Skeletal muscle tissue (tissue), 3 donors: ENCODE measurements at regions not wholly inside any gene's neighbourhood (a gene's known extent, or its start where the extent isn't known, plus 50 kb on each side); places are given as distances from the start of the nearest gene placed in this dataset.

Experiments used
- H3K27ac ChIP-seq: one replicate; pipeline ENCODE4 v1.7.0; 2013; ENCODE audit warnings: mild to moderate bottlenecking, low read depth, low read length, inconsistent platforms
- H3K27me3 ChIP-seq, 3 donors: one replicate each; pipeline ENCODE4 v1.7.0; 2013; ENCODE audit warnings: low read length in 3 of 3; ENCODE audit not compliant: control insufficient read depth in 3 of 3, insufficient read depth in 3 of 3
- H3K36me3 ChIP-seq, 3 donors: one replicate each; pipeline ENCODE4 v1.7.0; 2013; ENCODE audit warnings: low read length in 3 of 3; ENCODE audit not compliant: control insufficient read depth in 3 of 3, insufficient read depth in 3 of 3
- H3K4me1 ChIP-seq, 3 donors: one replicate each; pipeline ENCODE4 v1.7.0; 2013; ENCODE audit warnings: low read length in 3 of 3, mild to moderate bottlenecking in 3 of 3; ENCODE audit not compliant: control insufficient read depth in 3 of 3, insufficient read depth in 3 of 3
- H3K4me3 ChIP-seq, 3 donors: one replicate each; pipeline ENCODE4 v1.7.0; 2013; ENCODE audit warnings: low read length in 3 of 3
- H3K9ac ChIP-seq, 3 donors: one replicate each; pipeline ENCODE4 v1.7.0; 2013; ENCODE audit warnings: low read length in 3 of 3, mild to moderate bottlenecking in 3 of 3, moderate library complexity in 2 of 3, low read depth in 1 of 3
- H3K9me3 ChIP-seq, 3 donors: one replicate each; pipeline ENCODE4 v1.7.0; 2013; ENCODE audit warnings: low read length in 3 of 3; ENCODE audit not compliant: control insufficient read depth in 3 of 3
- donor health status: Osteomylitis.

- H3K9me3 ChIP-seq, result no peaks in the 10 kb centered on the region
- no peak overlapping the region for H3K27ac ChIP-seq
Measured at GRCh38 chr12:93288626-93289025, 89.1 kb upstream of the NUDT4 start.

GRCh38 chr12:93290391-93290790, 87.3 kb upstream of the NUDT4 start:
- Histone ChIP-seq H3K27me3 (no peaks in the 10 kb centered on the region), H3K27ac (no peak overlapping the region), H3K4me1 (peaks cover 0 to 3% (median 0%) of the 10 kb centered on the region in 3 donors), H3K9me3 (no peaks in the 10 kb centered on the region), H3K4me3 (no peak overlapping the region), H3K36me3 (no peaks in the 10 kb centered on the region), H3K9ac (no peak overlapping the region)

More at GRCh38 chr12:93288626-93289025, 89.1 kb upstream of the NUDT4 start:
- H3K9ac ChIP-seq, result no peak overlapping the region
- no peaks in the 10 kb centered on the region for H3K27me3 ChIP-seq
- no peak overlapping the region for H3K4me3 ChIP-seq
- H3K36me3 ChIP-seq, result no peaks in the 10 kb centered on the region
- peaks cover 0 to 3% (median 0%) of the 10 kb centered on the region in 3 donors for H3K4me1 ChIP-seq

GRCh38 chr12:93292213-93292612, 85.5 kb upstream of the NUDT4 start:
- Histone ChIP-seq H3K27ac (no peak overlapping the region), H3K9ac (no peak overlapping the region), H3K36me3 (no peaks in the 10 kb centered on the region), H3K4me3 (no peak overlapping the region), H3K9me3 (no peaks in the 10 kb centered on the region), H3K4me1 (peaks cover 0 to 3% (median 0%) of the 10 kb centered on the region in 3 donors), H3K27me3 (no peaks in the 10 kb centered on the region)

- no peak overlapping the region for H3K27ac ChIP-seq
- H3K4me1 ChIP-seq, result peaks cover 0 to 3% (median 0%) of the 10 kb centered on the region in 3 donors
- no peak overlapping the region for H3K4me3 ChIP-seq
- no peak overlapping the region for H3K9ac ChIP-seq
- no peaks in the 10 kb centered on the region for H3K9me3 ChIP-seq
- H3K27me3 ChIP-seq, result no peaks in the 10 kb centered on the region
- H3K36me3 ChIP-seq, result no peaks in the 10 kb centered on the region
Measured at GRCh38 chr12:93292731-93293566, 84.8 kb upstream of the NUDT4 start.

GRCh38 chr12:93297032-93297431, 80.7 kb upstream of the NUDT4 start:
- Histone ChIP-seq H3K9ac (no peak overlapping the region), H3K9me3 (no peaks in the 10 kb centered on the region), H3K27ac (peak overlapping the region; percentile 48), H3K4me3 (no peak overlapping the region), H3K27me3 (no peaks in the 10 kb centered on the region), H3K36me3 (no peaks in the 10 kb centered on the region), H3K4me1 (peaks cover 3 to 4% (median 3%) of the 10 kb centered on the region in 3 donors)

- Histone ChIP-seq H3K27me3 (no peaks in the 10 kb centered on the region), H3K9me3 (no peaks in the 10 kb centered on the region), H3K36me3 (no peaks in the 10 kb centered on the region), H3K4me3 (no peak overlapping the region), H3K27ac (peak overlapping the region; percentile 48), H3K4me1 (peaks cover 4 to 6% (median 6%) of the 10 kb centered on the region in 3 donors), H3K9ac (no peak overlapping the region)
Measured at GRCh38 chr12:93297536-93297935, 80.2 kb upstream of the NUDT4 start.

GRCh38 chr12:93299262-93299846, 78.4 kb upstream of the NUDT4 start:
- no peak overlapping the region for H3K9ac ChIP-seq
- no peaks in the 10 kb centered on the region for H3K27me3 ChIP-seq
- H3K4me1 ChIP-seq, result peaks cover 8 to 9% (median 8%) of the 10 kb centered on the region in 3 donors
- H3K9me3 ChIP-seq, result no peaks in the 10 kb centered on the region
- H3K36me3 ChIP-seq, result no peaks in the 10 kb centered on the region
- no peak overlapping the region for H3K27ac ChIP-seq
- H3K4me3 ChIP-seq, result no peak overlapping the region

- H3K4me3 ChIP-seq, result no peak overlapping the region
- no peaks in the 10 kb centered on the region for H3K27me3 ChIP-seq
- H3K4me1 ChIP-seq, result peaks cover 8 to 9% (median 8%) of the 10 kb centered on the region in 3 donors
- H3K36me3 ChIP-seq, result no peaks in the 10 kb centered on the region
- H3K9me3 ChIP-seq, result no peaks in the 10 kb centered on the region
- H3K9ac ChIP-seq, result no peak overlapping the region
- no peak overlapping the region for H3K27ac ChIP-seq
Measured at GRCh38 chr12:93300611-93301021, 77.1 kb upstream of the NUDT4 start.

- Histone ChIP-seq H3K4me1 (peaks cover 8 to 9% (median 8%) of the 10 kb centered on the region in 3 donors), H3K4me3 (no peak overlapping the region), H3K36me3 (no peaks in the 10 kb centered on the region), H3K27ac (peak overlapping the region; percentile 53), H3K9ac (no peak overlapping the region), H3K9me3 (no peaks in the 10 kb centered on the region), H3K27me3 (no peaks in the 10 kb centered on the region)
Measured at GRCh38 chr12:93302331-93303229, 75.1 kb upstream of the NUDT4 start.
